GM19372 (cell line): ENCODE measurements at regions not wholly inside any gene's neighbourhood (a gene's known extent, or its start where the extent isn't known, plus 50 kb on each side); places are given as distances from the start of the nearest gene placed in this dataset.
"Not testable (repeated sequence)": the region's sequence is repeated elsewhere in the genome, so short reads cannot be mapped to it uniquely, and the experiment has no call there.

Source experiments
- ATAC-seq: cut with Tn5 transposase; IDR thresholded peaks from one replicate; pipeline ENCODE4 v1.9.1; 2021; ENCODE audit warnings: mild to moderate bottlenecking, low read depth, moderate library complexity; ENCODE audit not compliant: unreplicated experiment

DNA sequence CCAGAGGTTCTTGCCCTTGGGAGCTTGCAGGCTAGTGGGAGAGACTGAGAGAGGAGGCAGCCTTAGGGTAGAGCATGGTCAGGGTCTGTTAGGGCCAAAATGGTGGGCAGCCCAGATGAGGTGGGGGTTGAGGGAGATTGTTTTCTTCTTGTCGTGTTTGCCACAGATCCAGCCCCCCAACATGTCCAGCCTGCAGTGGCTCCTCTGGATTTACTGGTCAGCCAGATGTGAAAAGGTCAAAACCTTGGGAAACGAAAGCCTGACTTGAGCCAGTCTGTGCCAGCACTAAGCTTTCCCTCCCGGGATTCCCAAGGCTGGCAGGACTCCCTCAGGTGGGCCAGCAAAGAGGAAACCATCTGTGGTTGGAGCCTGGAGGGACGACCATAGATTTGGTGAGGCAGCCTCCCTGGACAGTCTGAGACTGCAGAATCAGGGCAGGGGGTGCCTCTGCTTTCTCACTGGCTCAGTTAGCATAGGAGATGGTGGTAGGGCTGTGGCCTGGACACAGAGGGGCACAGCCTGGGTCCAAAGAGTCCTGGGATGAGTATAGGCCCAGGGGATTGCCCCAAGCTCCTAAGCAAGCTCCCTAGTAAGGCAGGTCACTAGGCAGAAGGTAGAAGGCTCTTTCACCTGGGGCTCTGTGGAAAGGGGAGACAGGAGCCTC lies 51.2 kb upstream of the PRR23C start:
- ATAC-seq: no peak

GRCh38 chr3:139096670-139097069 lies 52.0 kb upstream of the PRR23C start:
- no peak for ATAC-seq

GRCh38 chr3:139098391-139098790 lies 53.7 kb upstream of the PRR23C start:
- no peak for ATAC-seq

- no peak for ATAC-seq
Observed at GRCh38 chr3:139099968-139100817, 55.5 kb upstream of the PRR23C start.

- ATAC-seq: no peak
Observed at GRCh38 chr3:139100821-139101220, 56.1 kb upstream of the PRR23C start.

DNA sequence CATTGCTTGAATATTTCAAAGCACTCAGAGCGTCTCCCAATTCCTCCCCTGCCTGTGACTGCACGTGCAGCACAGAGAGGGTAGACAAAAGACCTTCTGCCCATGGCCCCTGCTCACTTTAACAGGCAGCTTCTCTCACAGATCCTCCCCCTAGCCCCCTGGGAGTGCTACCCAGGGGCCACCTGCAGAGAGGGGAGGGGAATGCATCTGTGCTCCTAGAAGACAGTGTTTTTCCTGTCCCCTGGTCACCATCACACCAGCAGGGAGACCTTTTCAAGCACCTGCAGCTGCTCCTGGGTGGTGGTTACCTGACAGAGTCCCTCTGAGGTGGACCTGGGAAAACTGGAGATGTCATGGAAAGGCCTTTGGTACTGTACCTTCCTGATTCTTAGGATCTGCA lies 56.7 kb upstream of the PRR23C start:
- ATAC-seq: no peak

DNA sequence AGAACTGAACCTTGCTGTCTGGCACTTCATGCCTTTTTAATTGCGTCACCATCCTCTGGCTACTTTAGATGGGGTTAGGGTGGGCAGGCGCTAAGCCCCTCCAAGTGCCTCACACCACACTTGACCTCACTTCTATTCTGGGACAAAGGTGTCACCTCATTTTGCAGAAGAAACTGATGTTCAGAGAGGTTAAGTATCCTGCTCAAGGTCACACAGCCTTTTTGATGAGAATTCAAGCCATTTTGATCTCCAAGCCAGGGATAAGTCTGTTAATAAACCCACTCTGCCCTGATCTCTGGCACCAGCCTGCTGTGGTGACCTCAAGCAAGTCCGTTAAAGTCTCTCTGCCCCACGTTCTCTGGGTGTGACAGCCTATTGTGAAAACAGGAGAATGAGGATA lies 58.8 kb upstream of the PRR23C start:
- ATAC-seq: no peak

GRCh38 chr3:139104062-139104461 lies 59.4 kb upstream of the PRR23C start:
- ATAC-seq: no peak

GRCh38 chr3:139105154-139105702 lies 60.5 kb upstream of the PRR23C start:
- ATAC-seq: no peak

DNA sequence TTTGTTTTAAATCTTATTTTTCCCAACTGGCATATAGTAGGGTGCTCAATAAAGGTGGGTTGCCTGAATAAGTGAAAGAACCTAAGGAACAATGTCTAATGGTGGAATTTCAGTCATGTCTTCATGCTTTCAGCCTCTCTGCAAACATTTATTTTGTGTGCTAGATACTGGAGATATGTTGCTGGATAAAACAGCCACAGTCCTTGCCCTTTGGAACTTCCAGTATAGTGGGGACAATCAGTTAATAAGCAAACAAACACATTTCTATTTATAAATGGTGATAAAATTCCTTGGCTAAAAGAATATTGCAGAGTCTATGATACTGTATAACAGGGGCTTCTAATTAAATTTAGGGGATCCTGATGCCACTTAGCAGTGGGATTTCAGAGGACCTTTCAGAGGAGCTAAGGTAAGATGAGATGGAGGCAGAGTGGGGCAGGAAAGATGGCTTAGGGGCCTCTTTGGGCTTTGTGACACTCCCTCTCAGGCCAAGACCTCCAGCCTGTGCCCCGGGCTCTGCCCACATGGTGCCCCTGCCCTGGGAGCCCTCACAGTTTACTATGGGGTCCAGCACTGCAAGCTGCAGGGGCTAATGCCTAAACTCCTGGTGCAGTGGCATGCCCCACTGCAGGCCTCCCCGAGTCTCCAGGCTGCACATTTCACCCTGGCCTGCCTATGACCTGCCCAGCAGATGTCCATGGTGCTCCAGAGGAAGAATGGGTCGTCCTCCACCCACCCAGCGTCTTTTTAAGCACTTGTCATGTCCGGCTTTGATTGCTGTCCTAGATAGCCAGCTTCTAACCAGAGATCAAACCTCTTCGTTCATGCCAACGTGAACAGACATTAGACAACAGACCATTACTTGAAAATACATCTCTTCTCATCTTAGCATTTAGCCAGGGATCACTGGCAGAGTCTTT lies 61.6 kb upstream of the PRR23C start:
- no peak for ATAC-seq

DNA sequence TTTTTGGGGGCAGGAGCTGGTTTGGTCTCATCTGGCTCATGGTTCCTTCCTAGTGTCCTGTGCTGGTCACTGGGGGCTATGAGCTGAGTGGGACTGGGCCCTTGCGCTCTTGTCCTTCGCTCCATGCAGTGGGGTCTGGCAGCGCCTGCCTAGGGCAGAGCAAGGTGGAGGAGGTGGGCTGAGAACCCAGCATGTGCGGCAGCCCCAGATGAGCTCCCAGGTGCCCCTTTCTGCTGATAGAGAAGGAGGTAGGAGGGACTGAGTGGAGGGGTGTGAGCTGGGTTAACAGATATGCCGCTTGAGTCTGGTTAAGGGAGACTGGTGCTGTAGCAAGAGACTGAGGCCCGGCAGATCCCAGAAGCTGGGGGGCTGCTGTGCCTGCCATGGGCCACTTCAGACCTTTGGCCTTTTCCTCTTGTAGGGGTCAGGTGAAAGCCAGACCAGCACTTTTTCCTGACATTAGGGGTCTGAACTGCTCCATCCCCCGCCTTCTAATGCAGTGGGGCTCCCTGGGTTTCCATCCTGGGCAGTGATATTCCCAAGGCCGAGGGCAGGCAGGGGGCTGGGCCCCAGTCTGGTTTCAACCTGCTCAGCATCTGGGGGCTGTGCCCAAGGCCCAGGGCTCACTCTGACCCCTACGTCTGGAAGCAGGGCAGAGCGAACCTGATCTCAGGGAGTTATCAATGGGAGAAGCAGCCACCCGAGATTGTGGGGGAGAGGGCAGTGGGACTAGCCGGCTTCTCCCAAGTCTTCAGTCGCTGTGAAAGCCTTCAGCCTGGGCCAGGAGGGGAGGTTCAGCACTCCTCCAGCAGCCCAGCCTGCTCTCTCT lies 62.9 kb upstream of the PRR23C start:
- ATAC-seq: no peak

DNA sequence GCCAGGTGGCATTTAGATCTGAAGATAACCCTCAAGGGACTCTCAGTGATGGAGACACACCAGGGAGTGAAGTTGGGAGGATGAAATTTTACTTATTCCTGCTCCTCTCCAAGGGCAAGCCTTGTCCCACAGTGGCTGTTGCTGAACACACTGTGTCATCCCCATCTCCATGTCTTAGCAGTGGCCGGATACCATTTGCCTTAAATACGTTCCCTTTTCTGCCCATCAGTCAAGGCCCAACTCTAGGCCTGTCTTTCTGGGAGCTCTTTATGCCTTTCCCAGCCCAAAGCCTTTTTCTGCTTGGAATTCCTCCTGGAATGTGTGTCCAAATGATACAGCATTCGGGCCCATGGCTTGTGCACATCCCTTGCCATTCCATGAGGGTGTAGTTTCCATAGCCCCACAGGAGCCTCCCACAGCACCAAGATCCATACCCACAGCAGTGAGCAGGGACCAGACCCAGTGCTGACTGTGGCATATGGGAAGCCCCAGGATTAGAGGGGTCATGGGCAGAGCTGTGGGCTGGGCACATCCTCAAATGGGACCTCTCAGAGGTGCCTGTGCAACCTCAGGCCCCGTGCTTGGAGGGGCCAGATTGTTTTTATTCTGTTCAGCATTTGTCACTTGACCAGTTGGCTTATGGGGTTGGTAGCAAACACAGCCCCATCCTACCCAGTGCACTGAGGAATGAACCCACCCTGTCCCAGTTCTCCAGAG lies 63.7 kb upstream of the PRR23C start:
- ATAC-seq: no peak

DNA sequence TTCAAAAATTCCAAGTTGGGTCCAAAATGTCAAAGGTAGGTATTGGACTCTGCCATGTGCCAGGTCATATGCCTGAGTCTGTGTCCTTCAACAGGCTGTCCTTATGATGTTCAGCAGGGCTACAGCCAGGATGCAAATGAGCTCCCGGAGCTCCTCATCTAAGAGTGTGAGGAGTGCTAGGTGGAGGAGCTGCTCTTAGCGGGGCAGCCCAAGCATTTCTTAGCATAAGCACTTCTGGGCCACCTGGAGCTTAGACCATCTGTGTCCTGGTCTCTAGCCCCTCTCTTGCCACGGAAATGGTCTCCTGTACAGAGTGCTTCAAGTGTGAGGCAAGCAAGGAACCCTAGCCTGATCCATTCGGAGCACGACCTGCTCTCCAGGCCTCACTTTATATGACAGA lies 64.6 kb upstream of the PRR23C start:
- no peak for ATAC-seq

DNA sequence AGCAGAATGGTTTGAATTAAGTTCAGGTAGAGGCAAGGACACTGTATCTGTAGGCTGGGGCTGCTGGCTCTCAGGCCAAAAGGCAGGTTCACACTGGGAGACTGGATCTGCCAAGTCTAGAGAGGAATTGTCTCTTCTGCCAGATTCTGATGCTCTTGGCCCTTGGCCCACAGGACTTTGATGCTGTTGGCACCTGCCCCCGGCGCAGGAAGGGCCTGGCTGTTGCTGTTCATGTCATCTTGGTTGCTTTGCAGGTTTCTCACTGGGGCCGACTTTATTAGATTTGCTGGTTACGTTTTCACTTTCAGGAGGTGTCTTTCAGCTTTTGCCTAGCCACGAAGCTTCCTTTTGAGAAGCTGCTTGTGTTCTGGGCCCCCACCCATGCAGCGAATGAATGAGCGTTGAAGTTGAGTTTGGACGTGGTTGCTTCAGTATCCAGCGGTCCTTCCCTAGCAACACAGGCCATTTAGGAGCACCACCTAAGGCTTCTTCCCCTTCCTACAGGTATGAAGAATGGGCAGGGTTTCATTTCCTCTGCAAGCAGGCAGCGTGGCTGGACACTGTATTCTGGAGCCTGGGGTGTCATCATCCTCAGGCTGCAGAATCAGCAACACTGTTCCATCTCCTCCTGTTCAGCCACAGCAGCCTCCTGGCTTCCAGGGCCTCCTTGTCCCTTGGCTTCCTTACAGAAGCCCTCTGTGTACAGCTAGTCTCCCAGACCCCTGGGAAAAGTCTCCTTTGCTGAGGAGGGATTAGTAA lies 65.6 kb upstream of the PRR23C start:
- ATAC-seq: no peak

GRCh38 chr3:139110929-139111328 lies 66.2 kb upstream of the PRR23C start:
- ATAC-seq: not testable (repeated sequence)

DNA sequence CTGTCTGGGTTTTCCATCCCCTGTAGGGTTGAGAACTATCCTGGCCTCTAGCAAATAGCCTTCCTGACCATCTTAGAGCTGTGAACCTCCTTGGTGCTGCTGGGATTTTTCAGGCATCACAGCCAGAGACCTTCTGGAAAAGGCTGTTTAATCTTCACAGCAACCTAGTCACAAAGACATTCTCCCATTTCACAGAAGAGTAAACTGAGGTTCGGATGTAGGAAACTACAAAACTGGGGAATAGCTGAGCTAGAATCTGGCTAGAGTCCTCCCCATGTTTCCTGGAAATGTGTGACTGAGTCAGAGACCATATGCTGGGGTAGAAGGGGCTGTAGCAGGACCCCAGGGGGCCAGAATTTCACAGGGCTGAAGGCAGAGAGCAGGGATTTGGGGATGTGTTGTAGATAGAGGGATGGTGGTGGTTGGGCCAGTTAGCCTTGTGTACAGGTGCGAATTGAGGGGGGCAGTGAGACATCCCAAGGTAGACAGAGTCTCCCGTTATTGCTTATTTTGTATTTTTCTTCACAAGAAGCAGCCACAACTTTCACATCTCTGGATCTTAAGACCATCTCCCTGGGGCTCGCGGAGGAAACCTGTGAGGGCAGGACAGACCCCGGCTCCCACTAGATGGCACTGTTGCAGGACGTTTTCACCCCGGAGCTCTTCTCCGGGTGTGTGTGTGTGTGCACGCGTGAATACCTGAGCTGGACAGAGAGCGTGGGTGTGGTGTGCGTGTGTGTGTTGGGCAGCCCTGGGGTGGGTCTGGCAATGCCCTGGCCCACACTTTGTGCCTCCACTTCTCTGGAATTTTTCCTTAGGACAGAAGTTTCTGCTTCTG lies 66.9 kb upstream of the PRR23C start:
- peak; percentile 55 for ATAC-seq

GRCh38 chr3:139112230-139112558 lies 67.5 kb upstream of the PRR23C start:
- ATAC-seq: no peak
